ENCODE measurements at regions not wholly inside any gene's neighbourhood (a gene's known extent, or its start where the extent isn't known, plus 50 kb on each side); places are given as distances from the start of the nearest gene placed in this dataset.

DNA sequence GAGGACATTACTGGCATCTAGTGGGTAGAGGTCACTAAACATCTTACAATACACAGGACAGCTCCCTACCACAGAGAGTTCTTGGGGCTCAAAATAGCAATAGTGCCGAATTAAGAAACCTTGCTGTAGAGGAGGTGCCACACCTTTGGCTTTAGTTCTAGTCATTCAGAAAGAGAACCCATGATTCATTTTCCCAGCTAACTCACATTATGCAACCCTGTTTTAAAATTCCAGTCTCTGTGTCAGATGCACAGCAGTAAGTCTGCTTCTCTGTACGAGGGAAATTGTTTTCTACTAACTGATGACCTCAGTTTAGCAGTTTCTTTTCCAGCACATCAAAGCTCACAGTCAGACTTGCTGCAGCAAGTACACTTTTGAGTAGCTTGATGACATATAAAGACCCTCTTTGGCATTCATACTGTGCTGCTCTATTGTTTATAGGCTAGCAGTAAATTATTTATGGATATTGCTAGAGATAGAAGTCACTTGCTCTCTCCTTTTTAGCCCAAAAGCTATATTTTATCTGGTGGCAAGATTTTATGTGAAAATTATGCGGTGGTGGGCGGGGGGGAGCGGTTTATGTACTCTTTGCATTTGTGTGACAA is 487.8 kb upstream of the MAGEB18 start:
- Histone ChIP-seq H3K9me3 (ENCODE audit: low read depth, low read length) (no peaks in the 10 kb centered on the region), H3K4me3 (no peak overlapping the region), H3K27ac (no peak overlapping the region), H3K36me3 (ENCODE audit: insufficient read depth, low read length) (no peaks in the 10 kb centered on the region), H3K9ac (ENCODE audit: insufficient read length) (no peak overlapping the region)
- no peak for DNase-seq (ENCODE audit: low read depth, low spot score)
- TF ChIP-seq EZH2 (IDR thresholded peaks at IDR 0.05) (no peak), FOXP2 (optimal IDR thresholded peaks at IDR 0.05; ENCODE audit: control extremely low read depth, extremely low read length, insufficient read depth) (no peak), POLR2AphosphoS5 (IDR thresholded peaks at IDR 0.05; ENCODE audit: borderline replicate concordance, low read depth, low read length) (no peak)

DNA sequence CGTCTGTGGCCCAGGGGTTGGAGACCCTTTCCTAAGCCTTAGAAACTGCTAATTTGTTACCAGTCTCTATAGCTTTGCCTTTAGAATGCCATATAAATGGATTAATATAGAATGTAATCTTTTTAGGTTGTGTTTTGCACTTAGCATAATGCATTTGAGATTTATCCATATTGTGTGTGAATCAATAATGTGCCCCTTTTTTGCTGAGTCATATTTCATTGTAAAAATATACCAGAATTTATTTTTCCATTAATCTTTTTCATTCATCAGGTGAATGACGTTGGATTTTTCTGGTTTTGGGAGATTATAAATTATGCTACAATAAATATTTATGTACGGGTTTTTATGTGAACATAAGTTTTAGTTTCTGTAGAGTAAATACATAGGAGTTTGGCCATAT is 478.8 kb upstream of the MAGEB18 start:
- DNase-seq (ENCODE audit: low read depth, low spot score): no peak
- H3K9ac ChIP-seq (ENCODE audit: insufficient read length): no peak overlapping the region
- H3K9me3 ChIP-seq (ENCODE audit: low read depth, low read length): no peaks in the 10 kb centered on the region
- H3K4me3 ChIP-seq: no peak overlapping the region
- H3K36me3 ChIP-seq (ENCODE audit: insufficient read depth, low read length): no peaks in the 10 kb centered on the region
- TF ChIP-seq EZH2 (IDR thresholded peaks at IDR 0.05) (no peak), POLR2AphosphoS5 (IDR thresholded peaks at IDR 0.05; ENCODE audit: borderline replicate concordance, low read depth, low read length) (no peak), FOXP2 (optimal IDR thresholded peaks at IDR 0.05; ENCODE audit: control extremely low read depth, extremely low read length, insufficient read depth) (no peak)
- no peak overlapping the region for H3K27ac ChIP-seq

DNA sequence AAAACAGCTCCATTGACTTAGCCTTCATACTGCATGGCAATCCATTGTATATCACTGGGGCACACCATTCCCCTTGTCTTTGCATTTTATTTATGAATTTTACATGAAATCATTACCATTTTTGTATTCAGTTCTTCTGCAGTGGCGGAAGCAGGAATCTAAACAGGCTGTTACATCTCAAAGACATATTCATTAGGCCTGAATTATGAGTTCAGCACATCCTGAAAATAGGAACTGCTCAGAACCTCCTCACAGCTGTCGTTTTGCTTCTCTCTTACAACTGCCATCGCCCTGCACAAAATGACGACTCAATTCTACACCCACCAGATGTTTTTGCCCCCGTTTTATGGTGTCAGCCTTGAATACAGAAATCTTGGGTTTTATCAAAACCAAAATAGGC is 474.4 kb upstream of the MAGEB18 start:
- Histone ChIP-seq H3K9ac (ENCODE audit: insufficient read length) (no peak overlapping the region), H3K27ac (no peak overlapping the region), H3K36me3 (ENCODE audit: insufficient read depth, low read length) (no peaks in the 10 kb centered on the region), H3K4me3 (no peak overlapping the region), H3K9me3 (ENCODE audit: low read depth, low read length) (no peaks in the 10 kb centered on the region)
- no peak for TF ChIP-seq FOXP2 (optimal IDR thresholded peaks at IDR 0.05; ENCODE audit: control extremely low read depth, extremely low read length, insufficient read depth)
- DNase-seq (ENCODE audit: low read depth, low spot score): no peak

DNA sequence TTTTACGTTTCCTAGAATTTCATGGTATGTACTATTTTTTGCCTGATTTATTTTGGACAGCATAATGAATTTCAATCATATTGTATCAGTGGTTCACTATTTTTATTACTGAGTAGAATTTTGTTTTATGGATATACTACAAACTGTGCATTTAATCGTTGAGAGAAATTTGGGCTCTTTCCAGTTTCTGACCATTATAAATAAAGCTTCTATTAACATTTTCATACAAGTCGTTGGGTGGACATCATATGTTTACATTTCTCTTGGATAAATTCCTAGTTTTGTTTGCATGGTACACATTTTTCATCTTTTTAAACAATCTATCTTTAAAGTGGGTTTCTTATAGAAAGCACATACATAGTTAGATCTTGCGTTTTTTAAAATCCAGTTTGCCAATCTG is 472.7 kb upstream of the MAGEB18 start:
- Histone ChIP-seq H3K9me3 (ENCODE audit: low read depth, low read length) (no peaks in the 10 kb centered on the region), H3K4me3 (no peak overlapping the region), H3K9ac (ENCODE audit: insufficient read length) (no peak overlapping the region), H3K36me3 (ENCODE audit: insufficient read depth, low read length) (no peaks in the 10 kb centered on the region), H3K27ac (no peak overlapping the region)
- TF ChIP-seq EZH2 (IDR thresholded peaks at IDR 0.05) (no peak), POLR2AphosphoS5 (IDR thresholded peaks at IDR 0.05; ENCODE audit: borderline replicate concordance, low read depth, low read length) (no peak), FOXP2 (optimal IDR thresholded peaks at IDR 0.05; ENCODE audit: control extremely low read depth, extremely low read length, insufficient read depth) (no peak)
- no peak for DNase-seq (ENCODE audit: low read depth, low spot score)

DNA sequence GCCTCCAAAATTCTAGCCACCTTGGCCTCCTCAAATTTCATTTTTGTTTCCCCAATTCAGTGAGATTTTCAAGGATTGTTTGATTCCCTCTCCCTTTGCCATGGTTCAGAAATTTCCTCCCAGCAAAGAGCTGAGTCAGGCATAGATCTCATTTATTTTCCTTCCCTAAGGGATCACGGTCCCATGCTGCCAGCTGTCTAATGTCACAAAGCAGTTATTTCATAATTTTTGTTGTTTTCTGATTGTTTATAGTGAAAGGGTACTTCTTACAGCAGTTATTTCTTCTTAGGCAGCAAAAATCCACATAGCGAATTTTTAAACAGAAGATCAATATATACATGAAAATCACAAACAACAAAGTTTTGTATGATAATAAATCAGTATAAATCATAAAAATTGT is 470.5 kb upstream of the MAGEB18 start:
- no peaks in the 10 kb centered on the region for H3K9me3 ChIP-seq (ENCODE audit: low read depth, low read length)
- no peak overlapping the region for H3K4me3 ChIP-seq
- no peak overlapping the region for H3K27ac ChIP-seq
- DNase-seq (ENCODE audit: low read depth, low spot score): no peak
- H3K9ac ChIP-seq (ENCODE audit: insufficient read length): no peak overlapping the region
- TF ChIP-seq POLR2AphosphoS5 (IDR thresholded peaks at IDR 0.05; ENCODE audit: borderline replicate concordance, low read depth, low read length): no peak
- no peak for TF ChIP-seq EZH2 (IDR thresholded peaks at IDR 0.05)
- TF ChIP-seq FOXP2 (optimal IDR thresholded peaks at IDR 0.05; ENCODE audit: control extremely low read depth, extremely low read length, insufficient read depth): no peak
- no peaks in the 10 kb centered on the region for H3K36me3 ChIP-seq (ENCODE audit: insufficient read depth, low read length)

DNA sequence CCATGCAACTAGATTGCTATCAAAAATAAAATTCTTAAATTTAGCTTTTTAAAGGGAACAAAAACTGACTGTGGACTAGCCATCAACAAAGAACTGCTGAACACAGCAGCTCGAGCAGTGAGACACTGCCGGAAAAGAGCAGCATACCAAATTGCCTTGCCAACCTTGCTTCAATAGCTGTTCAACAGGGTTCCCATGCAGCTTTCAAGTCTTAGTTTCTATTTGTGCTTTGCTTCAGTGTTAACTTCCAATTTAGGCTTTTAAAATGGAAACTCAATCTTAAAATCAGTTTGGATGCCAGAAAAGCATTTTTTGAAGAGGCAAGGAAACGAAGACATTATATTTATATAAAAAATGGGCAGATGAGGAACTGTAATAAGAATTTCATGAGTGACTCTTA is 463.4 kb upstream of the MAGEB18 start:
- Histone ChIP-seq H3K9ac (ENCODE audit: insufficient read length) (no peak overlapping the region), H3K4me3 (no peak overlapping the region), H3K36me3 (ENCODE audit: insufficient read depth, low read length) (no peaks in the 10 kb centered on the region)

DNA sequence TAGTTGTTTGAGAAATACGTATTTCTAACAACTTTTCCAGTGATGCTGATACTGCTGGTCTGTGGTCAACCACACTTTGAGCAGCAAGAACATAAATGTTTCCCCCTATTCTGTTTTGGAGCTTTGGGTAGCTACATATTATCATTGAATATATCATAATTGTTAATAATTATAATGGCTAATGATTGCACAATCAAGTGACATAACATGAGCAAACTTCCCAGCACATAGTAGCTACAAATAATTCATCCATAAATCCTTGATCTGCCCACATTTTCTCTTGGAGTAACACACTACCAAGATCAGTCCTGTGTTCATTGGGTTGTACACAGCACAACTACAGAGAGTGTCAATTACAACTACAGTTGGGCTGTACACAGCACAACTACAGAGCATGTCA is 436.3 kb upstream of the MAGEB18 start:
- Histone ChIP-seq H3K36me3 (ENCODE audit: insufficient read depth, low read length) (no peaks in the 10 kb centered on the region), H3K9ac (ENCODE audit: insufficient read length) (no peak overlapping the region), H3K4me3 (no peak overlapping the region), H3K27ac (no peak overlapping the region), H3K9me3 (ENCODE audit: low read depth, low read length) (no peaks in the 10 kb centered on the region)
- TF ChIP-seq POLR2AphosphoS5 (IDR thresholded peaks at IDR 0.05; ENCODE audit: borderline replicate concordance, low read depth, low read length) (no peak), EZH2 (IDR thresholded peaks at IDR 0.05) (no peak), FOXP2 (optimal IDR thresholded peaks at IDR 0.05; ENCODE audit: control extremely low read depth, extremely low read length, insufficient read depth) (no peak)
- DNase-seq (ENCODE audit: low read depth, low spot score): no peak

More for the DNA sequence above, 463.4 kb upstream of the MAGEB18 start:
- H3K9me3 ChIP-seq (ENCODE audit: low read depth, low read length): no peaks in the 10 kb centered on the region
- TF ChIP-seq POLR2AphosphoS5 (IDR thresholded peaks at IDR 0.05; ENCODE audit: borderline replicate concordance, low read depth, low read length): no peak
- no peak for TF ChIP-seq FOXP2 (optimal IDR thresholded peaks at IDR 0.05; ENCODE audit: control extremely low read depth, extremely low read length, insufficient read depth)
- no peak for TF ChIP-seq EZH2 (IDR thresholded peaks at IDR 0.05)
- no peak overlapping the region for H3K27ac ChIP-seq
- no peak for DNase-seq (ENCODE audit: low read depth, low spot score)

DNA sequence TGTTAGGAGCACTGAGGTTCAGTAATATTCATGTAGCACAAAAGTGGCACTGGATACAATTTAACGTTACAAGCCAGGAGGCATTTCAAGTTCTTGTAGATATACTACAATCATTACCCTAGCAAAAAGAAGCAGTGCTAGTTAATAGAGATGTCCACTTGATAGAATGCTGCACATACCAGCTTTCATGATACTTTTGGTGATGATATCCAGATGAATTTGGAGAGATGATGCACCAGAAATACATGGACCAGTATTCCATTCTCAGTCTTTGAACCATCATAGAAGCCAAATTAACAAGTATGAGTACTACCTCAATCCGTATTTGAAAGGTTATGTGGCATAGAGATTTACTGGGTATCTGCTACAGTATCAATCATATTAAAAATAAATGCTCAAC is 421.0 kb upstream of the MAGEB18 start:
- TF ChIP-seq FOXP2 (optimal IDR thresholded peaks at IDR 0.05; ENCODE audit: control extremely low read depth, extremely low read length, insufficient read depth) (no peak), EZH2 (IDR thresholded peaks at IDR 0.05) (no peak), POLR2AphosphoS5 (IDR thresholded peaks at IDR 0.05; ENCODE audit: borderline replicate concordance, low read depth, low read length) (no peak)
- no peak for DNase-seq (ENCODE audit: low read depth, low spot score)
- Histone ChIP-seq H3K36me3 (ENCODE audit: insufficient read depth, low read length) (no peaks in the 10 kb centered on the region), H3K9ac (ENCODE audit: insufficient read length) (no peak overlapping the region), H3K4me3 (no peak overlapping the region), H3K27ac (no peak overlapping the region), H3K9me3 (ENCODE audit: low read depth, low read length) (no peaks in the 10 kb centered on the region)

DNA sequence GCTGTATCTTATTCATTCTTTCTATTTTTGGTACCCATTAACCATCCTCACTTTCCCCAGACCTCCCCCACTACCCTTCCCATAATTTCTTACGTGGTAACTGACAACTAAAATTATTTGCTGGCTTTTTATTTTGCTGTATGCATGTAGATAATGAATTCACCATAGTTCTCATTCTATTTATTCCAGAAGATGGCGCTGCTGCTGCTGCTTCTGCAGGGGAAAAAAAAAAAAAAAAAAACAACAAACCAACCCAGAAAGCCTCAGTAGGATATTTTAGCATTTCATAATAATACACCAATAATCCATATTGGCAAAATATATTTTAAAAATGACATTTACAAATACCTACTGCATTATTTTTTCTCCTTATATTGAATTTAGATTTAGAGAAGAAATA is 416.6 kb upstream of the MAGEB18 start:
- Histone ChIP-seq H3K9me3 (ENCODE audit: low read depth, low read length) (no peaks in the 10 kb centered on the region), H3K4me3 (no peak overlapping the region), H3K27ac (no peak overlapping the region), H3K36me3 (ENCODE audit: insufficient read depth, low read length) (no peaks in the 10 kb centered on the region), H3K9ac (ENCODE audit: insufficient read length) (no peak overlapping the region)
- TF ChIP-seq EZH2 (IDR thresholded peaks at IDR 0.05) (no peak), FOXP2 (optimal IDR thresholded peaks at IDR 0.05; ENCODE audit: control extremely low read depth, extremely low read length, insufficient read depth) (no peak), POLR2AphosphoS5 (IDR thresholded peaks at IDR 0.05; ENCODE audit: borderline replicate concordance, low read depth, low read length) (no peak)
- DNase-seq (ENCODE audit: low read depth, low spot score): no peak
